ENCODE measurements at regions not wholly inside any gene's neighbourhood (a gene's known extent, or its start where the extent isn't known, plus 50 kb on each side); places are given as distances from the start of the nearest gene placed in this dataset.

GRCh38 chr1:199684686-199685273 is 342.7 kb upstream of the NR5A2 start:
- TF ChIP-seq CTCF (IDR thresholded peaks at IDR 0.05) (peak; percentile 6 to 50 (median 33)), EP300 (IDR thresholded peaks at IDR 0.05) (no peak), POLR2A (IDR thresholded peaks at IDR 0.05) (no peak)

All from sigmoid colon (tissue), 4 donors.